Stimulated activated effector memory CD8-positive, alpha-beta T cell treated with anti-CD3 and anti-CD28 coated beads, Interleukin-12 subunit alpha, Interleukin-12 subunit beta, amount 100 ng/mL, for 72 hours (primary cell): ENCODE measurements at regions not wholly inside any gene's neighbourhood (a gene's known extent, or its start where the extent isn't known, plus 50 kb on each side); places are given as distances from the start of the nearest gene placed in this dataset.

Experiments
- ATAC-seq: fragments of 150-1000 bp; cut with Tn5 transposase; 2 replicates; pipeline ENCODE4 v1.10.0; 2021
- DNase-seq, 2 donors: peaks; one replicate each; pipeline ENCODE4 v3.0.0; 2021 to 2022; ENCODE audit warnings: low spot score in 2 of 2
- H3K27ac Mint-ChIP-seq: one replicate; pipeline ENCODE4 v1.8.0; 2022; ENCODE audit warnings: mild to moderate bottlenecking, mixed read lengths
- H3K36me3 Mint-ChIP-seq: one replicate; pipeline ENCODE4 v1.8.0; 2022; ENCODE audit warnings: mild to moderate bottlenecking, mixed read lengths
- H3K4me1 Mint-ChIP-seq: one replicate; pipeline ENCODE4 v1.8.0; 2022; ENCODE audit warnings: mixed read lengths
- H3K4me3 Mint-ChIP-seq: one replicate; pipeline ENCODE4 v1.8.0; 2022; ENCODE audit warnings: mild to moderate bottlenecking, mixed read lengths
- H3K9me3 Mint-ChIP-seq: one replicate; pipeline ENCODE4 v1.8.0; 2022; ENCODE audit warnings: mixed read lengths

GRCh38 chr21:23217597-23217996 is 2219.4 kb downstream of the NCAM2 start:
- Mint-ChIP-seq H3K4me3 (no peak overlapping the region), H3K27ac (no peak overlapping the region), H3K4me1 (no peaks in the 10 kb centered on the region), H3K9me3 (peaks cover 15% of the 10 kb centered on the region), H3K36me3 (no peaks in the 10 kb centered on the region)
- ATAC-seq (no peak), DNase-seq (no peak)

GRCh38 chr21:23215261-23215660 is 2217.1 kb downstream of the NCAM2 start:
- peaks cover 18% of the 10 kb centered on the region for H3K9me3 Mint-ChIP-seq
- no peaks in the 10 kb centered on the region for H3K4me1 Mint-ChIP-seq
- DNase-seq (no peak), ATAC-seq (no peak)
- no peaks in the 10 kb centered on the region for H3K36me3 Mint-ChIP-seq
- H3K27ac Mint-ChIP-seq: no peak overlapping the region
- H3K4me3 Mint-ChIP-seq: no peak overlapping the region
